ENCODE measurements at regions not wholly inside any gene's neighbourhood (a gene's known extent, or its start where the extent isn't known, plus 50 kb on each side); places are given as distances from the start of the nearest gene placed in this dataset.

- H3K9me3 ChIP-seq: no peaks in the 10 kb centered on the region
- no peaks in the 10 kb centered on the region for H4K20me1 ChIP-seq
- H3K4me3 ChIP-seq: no peak overlapping the region
- H3K4me2 ChIP-seq: no peak overlapping the region
- no peak for TF ChIP-seq Cebpa-rat (IDR thresholded peaks at IDR 0.05)
- no peaks in the 10 kb centered on the region for H3K4me1 ChIP-seq
- no peaks in the 10 kb centered on the region for H3K27me3 ChIP-seq
- no peak overlapping the region for H3K9ac ChIP-seq
- no peak overlapping the region for H3K27ac ChIP-seq
- no peaks in the 10 kb centered on the region for H3K36me3 ChIP-seq
These were observed 1033.8 kb downstream of the PLA2G4A start for GRCh38 chr1:187862506-187862905.

GRCh38 chr1:187870552-187870951 is 1041.8 kb downstream of the PLA2G4A start:
- Histone ChIP-seq H4K20me1 (no peaks in the 10 kb centered on the region), H3K4me2 (no peak overlapping the region), H3K9ac (no peak overlapping the region), H3K4me3 (no peak overlapping the region), H3K27me3 (no peaks in the 10 kb centered on the region), H3K27ac (no peak overlapping the region), H3K36me3 (no peaks in the 10 kb centered on the region), H3K4me1 (no peaks in the 10 kb centered on the region), H3K9me3 (peaks cover 4% of the 10 kb centered on the region; the same call in 1 of the 2 replicates)
- TF ChIP-seq Cebpa-rat (IDR thresholded peaks at IDR 0.05): no peak

- no peaks in the 10 kb centered on the region for H3K36me3 ChIP-seq
- no peak overlapping the region for H3K27ac ChIP-seq
- no peak overlapping the region for H3K9ac ChIP-seq
- no peak overlapping the region for H3K4me2 ChIP-seq
- TF ChIP-seq Cebpa-rat (IDR thresholded peaks at IDR 0.05): no peak
- H3K27me3 ChIP-seq: no peaks in the 10 kb centered on the region
- no peak overlapping the region for H3K4me3 ChIP-seq
- no peaks in the 10 kb centered on the region for H3K4me1 ChIP-seq
- H4K20me1 ChIP-seq: no peaks in the 10 kb centered on the region
- H3K9me3 ChIP-seq: peaks cover 4% of the 10 kb centered on the region; the same call in 1 of the 2 replicates
These were observed 1042.6 kb downstream of the PLA2G4A start for GRCh38 chr1:187871177-187871845.

- TF ChIP-seq Cebpa-rat (IDR thresholded peaks at IDR 0.05): no peak
- peaks cover 4% of the 10 kb centered on the region; the same call in 1 of the 2 replicates for H3K9me3 ChIP-seq
- H3K4me3 ChIP-seq: no peak overlapping the region
- H3K4me1 ChIP-seq: no peaks in the 10 kb centered on the region
- H3K9ac ChIP-seq: no peak overlapping the region
- H3K4me2 ChIP-seq: no peak overlapping the region
- no peaks in the 10 kb centered on the region for H4K20me1 ChIP-seq
- no peaks in the 10 kb centered on the region for H3K36me3 ChIP-seq
- H3K27me3 ChIP-seq: no peaks in the 10 kb centered on the region
- no peak overlapping the region for H3K27ac ChIP-seq
These were observed 1043.8 kb downstream of the PLA2G4A start for GRCh38 chr1:187872550-187872949.

- no peaks in the 10 kb centered on the region for H3K4me1 ChIP-seq
- H3K36me3 ChIP-seq: no peaks in the 10 kb centered on the region
- no peak for TF ChIP-seq Cebpa-rat (IDR thresholded peaks at IDR 0.05)
- H3K27ac ChIP-seq: no peak overlapping the region
- H3K27me3 ChIP-seq: no peaks in the 10 kb centered on the region
- no peak overlapping the region for H3K4me3 ChIP-seq
- H4K20me1 ChIP-seq: no peaks in the 10 kb centered on the region
- H3K9ac ChIP-seq: no peak overlapping the region
- no peak overlapping the region for H3K4me2 ChIP-seq
- peaks cover 4% of the 10 kb centered on the region; the same call in 1 of the 2 replicates for H3K9me3 ChIP-seq
These were observed 1044.4 kb downstream of the PLA2G4A start for GRCh38 chr1:187873126-187873525.

- Histone ChIP-seq H3K9me3 (peaks cover 4% of the 10 kb centered on the region; the same call in 1 of the 2 replicates), H3K4me3 (no peak overlapping the region), H4K20me1 (no peaks in the 10 kb centered on the region), H3K27ac (no peak overlapping the region), H3K4me1 (no peaks in the 10 kb centered on the region), H3K36me3 (no peaks in the 10 kb centered on the region), H3K27me3 (no peaks in the 10 kb centered on the region), H3K9ac (no peak overlapping the region), H3K4me2 (no peak overlapping the region)
- no peak for TF ChIP-seq Cebpa-rat (IDR thresholded peaks at IDR 0.05)
These were observed 1048.0 kb downstream of the PLA2G4A start for GRCh38 chr1:187876775-187877174.

GRCh38 chr1:187877220-187877619 is 1048.5 kb downstream of the PLA2G4A start:
- no peak for TF ChIP-seq Cebpa-rat (IDR thresholded peaks at IDR 0.05)
- Histone ChIP-seq H3K27ac (no peak overlapping the region), H3K9ac (no peak overlapping the region), H3K36me3 (no peaks in the 10 kb centered on the region), H3K27me3 (no peaks in the 10 kb centered on the region), H3K4me2 (no peak overlapping the region), H3K9me3 (peaks cover 4% of the 10 kb centered on the region; the same call in 1 of the 2 replicates), H3K4me1 (no peaks in the 10 kb centered on the region), H3K4me3 (no peak overlapping the region), H4K20me1 (no peaks in the 10 kb centered on the region)

- Histone ChIP-seq H3K9me3 (peaks cover 4% of the 10 kb centered on the region; the same call in 1 of the 2 replicates), H3K9ac (no peak overlapping the region), H3K4me1 (no peaks in the 10 kb centered on the region), H3K27ac (no peak overlapping the region), H3K4me3 (no peak overlapping the region), H3K4me2 (no peak overlapping the region), H3K36me3 (no peaks in the 10 kb centered on the region), H4K20me1 (no peaks in the 10 kb centered on the region), H3K27me3 (no peaks in the 10 kb centered on the region)
- TF ChIP-seq Cebpa-rat (IDR thresholded peaks at IDR 0.05): no peak
These were observed 1050.1 kb downstream of the PLA2G4A start for GRCh38 chr1:187878883-187879282.

GRCh38 chr1:187883356-187883755 is 1054.6 kb downstream of the PLA2G4A start:
- no peaks in the 10 kb centered on the region for H3K4me1 ChIP-seq
- H4K20me1 ChIP-seq: no peaks in the 10 kb centered on the region
- no peaks in the 10 kb centered on the region for H3K27me3 ChIP-seq
- no peaks in the 10 kb centered on the region for H3K36me3 ChIP-seq
- H3K27ac ChIP-seq: no peak overlapping the region
- no peak overlapping the region for H3K4me2 ChIP-seq
- no peak overlapping the region for H3K4me3 ChIP-seq
- no peaks in the 10 kb centered on the region for H3K9me3 ChIP-seq
- no peak for TF ChIP-seq Cebpa-rat (IDR thresholded peaks at IDR 0.05)
- no peak overlapping the region for H3K9ac ChIP-seq

- Histone ChIP-seq H3K4me3 (no peak overlapping the region), H3K4me2 (no peak overlapping the region), H3K4me1 (no peaks in the 10 kb centered on the region), H3K27ac (no peak overlapping the region), H3K36me3 (no peaks in the 10 kb centered on the region), H3K9me3 (0 out of 2 replicates have a peak, but pooled peaks cover 6% of the 10 kb centered on the region), H4K20me1 (no peaks in the 10 kb centered on the region), H3K9ac (no peak overlapping the region), H3K27me3 (no peaks in the 10 kb centered on the region)
- no peak for TF ChIP-seq Cebpa-rat (IDR thresholded peaks at IDR 0.05)
These were observed 1063.4 kb downstream of the PLA2G4A start for GRCh38 chr1:187891993-187892682.

Measured in BLaER1 (cell line).